Gastrocnemius medialis (tissue), 4 donors: ENCODE measurements at regions not wholly inside any gene's neighbourhood (a gene's known extent, or its start where the extent isn't known, plus 50 kb on each side); places are given as distances from the start of the nearest gene placed in this dataset.

Experiments
- ATAC-seq, 2 donors: fragments of 150-250 bp; one replicate each; pipeline ENCODE4 v1.9.1; 2016
- DNase-seq, 2 donors: peaks; one replicate each; pipeline ENCODE4 v3.0.0-alpha.2; 2019
- H3K27ac ChIP-seq, 4 donors: fragments of 200-600 bp; sonication (generic); 1 replicate in 1 of 4; 2 replicates in 3 of 4; pipeline ENCODE4 v1.5.1; 2016 to 2018; ENCODE audit warnings: mild to moderate bottlenecking in 2 of 4, moderate library complexity in 1 of 4
- H3K27me3 ChIP-seq, 3 donors: fragments of 200-600 bp; sonication (generic) in 2 of 3; 1 replicate in 1 of 3; 2 replicates in 2 of 3; pipeline versions ENCODE4 v1.5.1 to v1.6.0; 2016 to 2019; ENCODE audit warnings: mild to moderate bottlenecking in 1 of 3, moderate library complexity in 1 of 3
- H3K36me3 ChIP-seq, 2 donors: fragments of 200-600 bp; sonication (generic) in 1 of 2; one replicate each; pipeline ENCODE4 v1.5.1; 2017 to 2018
- H3K4me1 ChIP-seq, 2 donors: fragments of 200-600 bp; sonication (generic) in 1 of 2; one replicate each; pipeline ENCODE4 v1.5.1; 2016 to 2017; ENCODE audit warnings: mild to moderate bottlenecking in 2 of 2
- H3K4me3 ChIP-seq, 4 donors: fragments of 200-600 bp; sonication (generic) in 3 of 4; 1 replicate in 1 of 4; 2 replicates in 3 of 4; pipeline ENCODE4 v1.5.1; 2016 to 2019; ENCODE audit warnings: mild to moderate bottlenecking in 2 of 4
- H3K9me3 ChIP-seq, 3 donors: fragments of 200-600 bp; sonication (generic) in 2 of 3; 1 replicate in 1 of 3; 2 replicates in 2 of 3; pipeline ENCODE4 v1.5.1; 2016 to 2019
- CTCF ChIP-seq, 5 experiments: fragments of 450-650 bp in 3 of 5; fragments of 200-600 bp in 2 of 5; sonication (generic) in 2 of 5; IDR thresholded peaks in 4 of 5; conservative IDR thresholded peaks in 1 of 5; 1 replicate in 4 of 5; 2 replicates in 1 of 5; pipeline ENCODE4 v1.5.1; 2016 to 2019; ENCODE audit warnings: antibody characterized with exemption in 5 of 5, mild to moderate bottlenecking in 3 of 5, moderate library complexity in 3 of 5
- POLR2A ChIP-seq, 2 donors: fragments of 450-650 bp; IDR thresholded peaks; one replicate each; pipeline ENCODE4 v1.6.1; 2017; ENCODE audit warnings: antibody characterized with exemption in 2 of 2, mild to moderate bottlenecking in 2 of 2, moderate library complexity in 2 of 2
- in situ Hi-C, 4 donors: fragments of 200-750 bp; cut with MboI; loops; one replicate each; pipeline versions ENCODE4 v1.15.0 to v1.8.0; 2017; ENCODE audit warnings: low sequenced_read_pairs in 4 of 4
- intact Hi-C: fragments of 100-400 bp; cut with DNase I; formaldehyde crosslinking; loops from one replicate; pipeline ENCODE4 v1.15.1; 2023; ENCODE audit warnings: low total_unique reads

GRCh38 chr2:57333221-57333620 lies 713.4 kb upstream of the VRK2 start:
- intact Hi-C loops: no loop called here
- Histone ChIP-seq H3K27ac (no peak overlapping the region), H3K4me3 (no peak overlapping the region), H3K27me3 (no peaks in the 10 kb centered on the region), H3K9me3 (no peaks in the 10 kb centered on the region), H3K4me1 (no peaks in the 10 kb centered on the region), H3K36me3 (no peaks in the 10 kb centered on the region)
- DNase-seq: no peak
- no peak for ATAC-seq
- no peak for TF ChIP-seq POLR2A (IDR thresholded peaks at IDR 0.05)
- no peak for TF ChIP-seq CTCF (IDR thresholded peaks at IDR 0.05 in 4 of 5, conservative IDR thresholded peaks at IDR 0.05 in 1 of 5)
- in situ Hi-C loops: no loop called here

- H3K27ac ChIP-seq: no peak overlapping the region
- no peak for DNase-seq
- ATAC-seq: no peak
- no peak for TF ChIP-seq CTCF (IDR thresholded peaks at IDR 0.05 in 4 of 5, conservative IDR thresholded peaks at IDR 0.05 in 1 of 5)
- no peak for TF ChIP-seq POLR2A (IDR thresholded peaks at IDR 0.05)
- H3K9me3 ChIP-seq: no peaks in the 10 kb centered on the region
- peaks cover 3 to 4% of the 10 kb centered on the region in 2 donors for H3K4me1 ChIP-seq
- H3K27me3 ChIP-seq: no peaks in the 10 kb centered on the region
- no peak overlapping the region for H3K4me3 ChIP-seq
- in situ Hi-C loops: no loop called here
- no peaks in the 10 kb centered on the region for H3K36me3 ChIP-seq
- intact Hi-C loops: no loop called here
Observed at GRCh38 chr2:57343391-57344006, 703.1 kb upstream of the VRK2 start.

GRCh38 chr2:57368190-57368589 lies 678.4 kb upstream of the VRK2 start:
- in situ Hi-C loops: no loop called here
- no peak for ATAC-seq
- no peaks in the 10 kb centered on the region for H3K36me3 ChIP-seq
- no peak overlapping the region for H3K4me3 ChIP-seq
- intact Hi-C loops: no loop called here
- no peaks in the 10 kb centered on the region for H3K9me3 ChIP-seq
- H3K4me1 ChIP-seq: peaks cover 4% of the 10 kb centered on the region in 2 donors
- no peak overlapping the region for H3K27ac ChIP-seq
- DNase-seq: no peak
- H3K27me3 ChIP-seq: no peaks in the 10 kb centered on the region
- TF ChIP-seq POLR2A (IDR thresholded peaks at IDR 0.05) (no peak), CTCF (IDR thresholded peaks at IDR 0.05 in 4 of 5, conservative IDR thresholded peaks at IDR 0.05 in 1 of 5) (no peak)

GRCh38 chr2:57370882-57371585 lies 675.6 kb upstream of the VRK2 start:
- peak overlapping the region in 3 of 4 donors; percentile 19 to 54 (median 30) for H3K27ac ChIP-seq
- in situ Hi-C loops: no loop called here
- ATAC-seq (peak; percentile 65 to 90), DNase-seq (peak in 1 of 2 donors; percentile 33)
- H3K27me3 ChIP-seq: no peaks in the 10 kb centered on the region
- no peaks in the 10 kb centered on the region for H3K9me3 ChIP-seq
- H3K4me1 ChIP-seq: peaks cover 4% of the 10 kb centered on the region in 2 donors
- no peak overlapping the region for H3K4me3 ChIP-seq
- intact Hi-C loops: loop anchor here (10.0 kb wide), 1 partner anchor 124 kb away; no protein-coding TSS in a partner anchor
- no peaks in the 10 kb centered on the region for H3K36me3 ChIP-seq
- no peak for TF ChIP-seq POLR2A (IDR thresholded peaks at IDR 0.05)
- TF ChIP-seq CTCF (IDR thresholded peaks at IDR 0.05 in 4 of 5, conservative IDR thresholded peaks at IDR 0.05 in 1 of 5): no peak
